ENCODE measurements at regions not wholly inside any gene's neighbourhood (a gene's known extent, or its start where the extent isn't known, plus 50 kb on each side); places are given as distances from the start of the nearest gene placed in this dataset.

DNA sequence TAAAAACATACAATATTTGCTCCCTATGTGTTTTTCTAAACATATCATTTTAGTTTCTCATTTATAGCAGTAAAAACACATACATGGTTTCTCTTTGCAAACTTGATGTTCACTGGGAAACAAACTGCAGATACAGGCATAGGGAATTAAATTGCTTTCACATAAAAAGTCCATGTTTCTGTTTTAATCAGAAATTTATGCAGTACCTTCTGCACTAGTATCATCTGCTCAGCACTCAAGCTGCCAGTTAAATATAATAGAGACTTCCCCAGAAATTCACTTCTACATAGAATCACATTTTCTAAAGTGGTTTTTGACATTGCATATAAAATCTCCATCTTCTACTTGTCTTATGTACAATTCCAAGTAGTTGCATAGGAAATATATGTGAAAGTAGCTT is 1107.3 kb upstream of the NRXN1 start:
- DNase-seq: no peak
- no peak overlapping the region for H3K27ac ChIP-seq (ENCODE audit: low read length)
- H3K4me3 ChIP-seq (ENCODE audit: low read length): no peak overlapping the region
- no peaks in the 10 kb centered on the region for H3K9me2 ChIP-seq (replicated peaks; ENCODE audit: insufficient read depth, low read length)
- no peaks in the 10 kb centered on the region for H4K20me1 ChIP-seq (ENCODE audit: insufficient read depth, low read depth, low read length)
- H3K79me2 ChIP-seq (ENCODE audit: low read length): no peaks in the 10 kb centered on the region
- no peak overlapping the region for H2AFZ ChIP-seq (ENCODE audit: low read length)
- H3K9ac ChIP-seq (ENCODE audit: low read length): no peak overlapping the region
- no peak overlapping the region for H3K4me2 ChIP-seq (ENCODE audit: low read depth, low read length, poor library complexity, severe bottlenecking)
- no peaks in the 10 kb centered on the region for H3K4me1 ChIP-seq (ENCODE audit: low read length)
- H3K36me3 ChIP-seq (ENCODE audit: insufficient read depth, low read length): no peaks in the 10 kb centered on the region
- no peaks in the 10 kb centered on the region for H3K27me3 ChIP-seq (ENCODE audit: low read length)
- no peaks in the 10 kb centered on the region for H3K9me3 ChIP-seq (ENCODE audit: low read length)

GRCh38 chr2:52135235-52135634 is 1103.3 kb upstream of the NRXN1 start:
- Histone ChIP-seq H3K27me3 (ENCODE audit: low read length) (no peaks in the 10 kb centered on the region), H3K4me3 (ENCODE audit: low read length) (no peak overlapping the region), H3K4me2 (ENCODE audit: low read depth, low read length, poor library complexity, severe bottlenecking) (no peak overlapping the region), H3K79me2 (ENCODE audit: low read length) (no peaks in the 10 kb centered on the region), H3K27ac (ENCODE audit: low read length) (no peak overlapping the region), H3K9me3 (ENCODE audit: low read length) (no peaks in the 10 kb centered on the region), H3K36me3 (ENCODE audit: insufficient read depth, low read length) (no peaks in the 10 kb centered on the region), H2AFZ (ENCODE audit: low read length) (no peak overlapping the region), H4K20me1 (ENCODE audit: insufficient read depth, low read depth, low read length) (no peaks in the 10 kb centered on the region), H3K9me2 (replicated peaks; ENCODE audit: insufficient read depth, low read length) (no peaks in the 10 kb centered on the region), H3K9ac (ENCODE audit: low read length) (no peak overlapping the region), H3K4me1 (ENCODE audit: low read length) (no peaks in the 10 kb centered on the region)
- DNase-seq: no peak

- H3K9ac ChIP-seq (ENCODE audit: low read length): no peak overlapping the region
- H3K9me3 ChIP-seq (ENCODE audit: low read length): 0 out of 2 replicates have a peak, but pooled peaks cover 4% of the 10 kb centered on the region
- no peaks in the 10 kb centered on the region for H4K20me1 ChIP-seq (ENCODE audit: insufficient read depth, low read depth, low read length)
- no peaks in the 10 kb centered on the region for H3K79me2 ChIP-seq (ENCODE audit: low read length)
- H3K4me3 ChIP-seq (ENCODE audit: low read length): no peak overlapping the region
- no peaks in the 10 kb centered on the region for H3K9me2 ChIP-seq (replicated peaks; ENCODE audit: insufficient read depth, low read length)
- DNase-seq: no peak
- H3K4me2 ChIP-seq (ENCODE audit: low read depth, low read length, poor library complexity, severe bottlenecking): no peak overlapping the region
- no peak overlapping the region for H3K27ac ChIP-seq (ENCODE audit: low read length)
- no peaks in the 10 kb centered on the region for H3K27me3 ChIP-seq (ENCODE audit: low read length)
- H3K4me1 ChIP-seq (ENCODE audit: low read length): peaks cover 16% of the 10 kb centered on the region
- no peaks in the 10 kb centered on the region for H3K36me3 ChIP-seq (ENCODE audit: insufficient read depth, low read length)
- H2AFZ ChIP-seq (ENCODE audit: low read length): no peak overlapping the region; the same call in 1 of the 2 replicates
These were observed 1096.1 kb upstream of the NRXN1 start for GRCh38 chr2:52128081-52128480.

GRCh38 chr2:52127527-52127926 is 1095.6 kb upstream of the NRXN1 start:
- Histone ChIP-seq H3K27ac (ENCODE audit: low read length) (no peak overlapping the region), H3K27me3 (ENCODE audit: low read length) (no peaks in the 10 kb centered on the region), H3K79me2 (ENCODE audit: low read length) (no peaks in the 10 kb centered on the region), H3K36me3 (ENCODE audit: insufficient read depth, low read length) (no peaks in the 10 kb centered on the region), H2AFZ (ENCODE audit: low read length) (no peak overlapping the region; the same call in 1 of the 2 replicates), H4K20me1 (ENCODE audit: insufficient read depth, low read depth, low read length) (no peaks in the 10 kb centered on the region), H3K4me1 (ENCODE audit: low read length) (peaks cover 16% of the 10 kb centered on the region), H3K4me3 (ENCODE audit: low read length) (no peak overlapping the region), H3K9me3 (ENCODE audit: low read length) (0 out of 2 replicates have a peak, but pooled peaks cover 4% of the 10 kb centered on the region), H3K9ac (ENCODE audit: low read length) (no peak overlapping the region), H3K9me2 (replicated peaks; ENCODE audit: insufficient read depth, low read length) (no peaks in the 10 kb centered on the region), H3K4me2 (ENCODE audit: low read depth, low read length, poor library complexity, severe bottlenecking) (no peak overlapping the region)
- DNase-seq: no peak

DNA sequence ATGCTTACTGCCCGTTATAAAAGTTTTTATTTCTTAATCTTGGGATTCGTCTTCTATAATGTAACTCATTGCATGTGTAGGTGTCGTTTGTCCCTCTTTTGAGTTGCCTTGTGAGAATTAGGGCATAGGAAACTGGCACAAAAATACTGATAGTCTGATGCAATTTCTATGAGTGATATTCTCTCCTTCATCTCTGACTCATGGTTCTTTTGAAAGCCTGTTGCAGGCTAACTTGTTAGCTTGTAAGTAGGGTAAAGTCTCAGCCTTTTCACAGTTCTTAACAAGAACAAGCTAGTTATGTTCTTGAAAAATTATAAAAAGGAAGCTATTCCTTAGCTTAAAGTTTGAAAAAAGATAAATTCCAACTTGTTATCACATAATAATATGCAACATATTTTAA is 1085.4 kb upstream of the NRXN1 start:
- Histone ChIP-seq H4K20me1 (ENCODE audit: insufficient read depth, low read depth, low read length) (no peaks in the 10 kb centered on the region), H3K9me3 (ENCODE audit: low read length) (no peaks in the 10 kb centered on the region), H3K4me1 (ENCODE audit: low read length) (no peaks in the 10 kb centered on the region), H3K36me3 (ENCODE audit: insufficient read depth, low read length) (no peaks in the 10 kb centered on the region), H3K4me3 (ENCODE audit: low read length) (no peak overlapping the region), H3K27ac (ENCODE audit: low read length) (no peak overlapping the region), H3K4me2 (ENCODE audit: low read depth, low read length, poor library complexity, severe bottlenecking) (no peak overlapping the region), H3K27me3 (ENCODE audit: low read length) (no peaks in the 10 kb centered on the region), H3K79me2 (ENCODE audit: low read length) (no peaks in the 10 kb centered on the region), H3K9me2 (replicated peaks; ENCODE audit: insufficient read depth, low read length) (no peaks in the 10 kb centered on the region), H2AFZ (ENCODE audit: low read length) (no peak overlapping the region), H3K9ac (ENCODE audit: low read length) (no peak overlapping the region)
- no peak for DNase-seq

DNA sequence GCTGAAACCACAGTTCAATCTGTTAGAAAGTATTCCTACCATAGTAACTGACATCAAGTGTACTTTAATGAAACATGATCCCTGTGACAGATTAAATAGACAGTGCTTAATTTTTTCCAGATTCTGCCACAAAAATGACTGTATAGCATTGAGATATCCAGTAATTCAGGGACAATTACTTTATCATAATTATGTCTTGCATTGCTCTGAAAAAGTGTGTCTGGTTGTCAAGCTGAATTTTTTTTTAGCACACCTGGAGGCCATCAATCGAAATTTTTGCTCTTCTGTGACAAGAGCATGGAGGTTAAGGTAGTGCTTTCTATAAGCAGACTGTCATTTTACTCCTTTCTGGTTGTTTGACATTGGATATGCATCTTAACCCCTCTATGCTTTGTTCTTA is 1083.8 kb upstream of the NRXN1 start:
- H4K20me1 ChIP-seq (ENCODE audit: insufficient read depth, low read depth, low read length): no peaks in the 10 kb centered on the region

GRCh38 chr2:52113338-52113737 is 1081.4 kb upstream of the NRXN1 start:
- no peak overlapping the region for H3K27ac ChIP-seq (ENCODE audit: low read length)
- no peaks in the 10 kb centered on the region for H3K27me3 ChIP-seq (ENCODE audit: low read length)
- H3K9me3 ChIP-seq (ENCODE audit: low read length): no peaks in the 10 kb centered on the region
- DNase-seq: no peak
- H3K36me3 ChIP-seq (ENCODE audit: insufficient read depth, low read length): no peaks in the 10 kb centered on the region
- H3K4me2 ChIP-seq (ENCODE audit: low read depth, low read length, poor library complexity, severe bottlenecking): no peak overlapping the region
- H3K9me2 ChIP-seq (replicated peaks; ENCODE audit: insufficient read depth, low read length): no peaks in the 10 kb centered on the region
- no peak overlapping the region for H3K4me3 ChIP-seq (ENCODE audit: low read length)
- H3K79me2 ChIP-seq (ENCODE audit: low read length): no peaks in the 10 kb centered on the region
- no peaks in the 10 kb centered on the region for H3K4me1 ChIP-seq (ENCODE audit: low read length)
- no peaks in the 10 kb centered on the region for H4K20me1 ChIP-seq (ENCODE audit: insufficient read depth, low read depth, low read length)
- no peak overlapping the region for H3K9ac ChIP-seq (ENCODE audit: low read length)
- no peak overlapping the region for H2AFZ ChIP-seq (ENCODE audit: low read length)

More for the DNA sequence above, 1083.8 kb upstream of the NRXN1 start:
- no peaks in the 10 kb centered on the region for H3K4me1 ChIP-seq (ENCODE audit: low read length)
- H2AFZ ChIP-seq (ENCODE audit: low read length): no peak overlapping the region
- no peaks in the 10 kb centered on the region for H3K9me2 ChIP-seq (replicated peaks; ENCODE audit: insufficient read depth, low read length)
- no peaks in the 10 kb centered on the region for H3K27me3 ChIP-seq (ENCODE audit: low read length)
- H3K79me2 ChIP-seq (ENCODE audit: low read length): no peaks in the 10 kb centered on the region
- no peak overlapping the region for H3K4me3 ChIP-seq (ENCODE audit: low read length)
- no peaks in the 10 kb centered on the region for H3K9me3 ChIP-seq (ENCODE audit: low read length)
- no peak for DNase-seq
- H3K36me3 ChIP-seq (ENCODE audit: insufficient read depth, low read length): no peaks in the 10 kb centered on the region
- no peak overlapping the region for H3K27ac ChIP-seq (ENCODE audit: low read length)
- H3K4me2 ChIP-seq (ENCODE audit: low read depth, low read length, poor library complexity, severe bottlenecking): no peak overlapping the region
- no peak overlapping the region for H3K9ac ChIP-seq (ENCODE audit: low read length)

- no peak for DNase-seq
- H3K9ac ChIP-seq (ENCODE audit: low read length): no peak overlapping the region
- H2AFZ ChIP-seq (ENCODE audit: low read length): no peak overlapping the region
- no peak overlapping the region for H3K4me3 ChIP-seq (ENCODE audit: low read length)
- no peaks in the 10 kb centered on the region for H3K36me3 ChIP-seq (ENCODE audit: insufficient read depth, low read length)
- H3K4me2 ChIP-seq (ENCODE audit: low read depth, low read length, poor library complexity, severe bottlenecking): no peak overlapping the region
- H4K20me1 ChIP-seq (ENCODE audit: insufficient read depth, low read depth, low read length): no peaks in the 10 kb centered on the region
- H3K27ac ChIP-seq (ENCODE audit: low read length): no peak overlapping the region
- no peaks in the 10 kb centered on the region for H3K9me3 ChIP-seq (ENCODE audit: low read length)
- H3K9me2 ChIP-seq (replicated peaks; ENCODE audit: insufficient read depth, low read length): no peaks in the 10 kb centered on the region
- H3K4me1 ChIP-seq (ENCODE audit: low read length): no peaks in the 10 kb centered on the region
- H3K27me3 ChIP-seq (ENCODE audit: low read length): no peaks in the 10 kb centered on the region
- no peaks in the 10 kb centered on the region for H3K79me2 ChIP-seq (ENCODE audit: low read length)
These were observed 1080.2 kb upstream of the NRXN1 start for GRCh38 chr2:52112141-52112540.

- Histone ChIP-seq H3K36me3 (ENCODE audit: insufficient read depth, low read length) (no peaks in the 10 kb centered on the region), H3K9me3 (ENCODE audit: low read length) (no peaks in the 10 kb centered on the region), H4K20me1 (ENCODE audit: insufficient read depth, low read depth, low read length) (no peaks in the 10 kb centered on the region)
These were observed 1075.2 kb upstream of the NRXN1 start for GRCh38 chr2:52107124-52107523.

More at GRCh38 chr2:52107124-52107523, 1075.2 kb upstream of the NRXN1 start:
- Histone ChIP-seq H3K9me2 (replicated peaks; ENCODE audit: insufficient read depth, low read length) (no peaks in the 10 kb centered on the region), H3K4me1 (ENCODE audit: low read length) (no peaks in the 10 kb centered on the region), H3K4me3 (ENCODE audit: low read length) (no peak overlapping the region), H3K9ac (ENCODE audit: low read length) (no peak overlapping the region), H2AFZ (ENCODE audit: low read length) (no peak overlapping the region), H3K79me2 (ENCODE audit: low read length) (no peaks in the 10 kb centered on the region), H3K27ac (ENCODE audit: low read length) (no peak overlapping the region), H3K27me3 (ENCODE audit: low read length) (no peaks in the 10 kb centered on the region), H3K4me2 (ENCODE audit: low read depth, low read length, poor library complexity, severe bottlenecking) (no peak overlapping the region)
- DNase-seq: no peak

All from Karpas-422 (cell line).